ENCODE measurements at regions not wholly inside any gene's neighbourhood (a gene's known extent, or its start where the extent isn't known, plus 50 kb on each side); places are given as distances from the start of the nearest gene placed in this dataset.
A peak's percentile ranks its signal among the peaks of the same experiment; 100 is the strongest.

- TF ChIP-seq EP300 (IDR thresholded peaks at IDR 0.05), result no peak
- TF ChIP-seq CTCF (IDR thresholded peaks at IDR 0.05), result no peak
- no peak for TF ChIP-seq POLR2A (IDR thresholded peaks at IDR 0.05)
- peak in 3 of 4 donors; percentile 11 to 35 (median 30) for TF ChIP-seq POLR2AphosphoS5 (IDR thresholded peaks at IDR 0.05)
Observed at GRCh38 chr3:178078953-178079352, 457.3 kb upstream of the KCNMB2 start.
